ENCODE measurements at regions not wholly inside any gene's neighbourhood (a gene's known extent, or its start where the extent isn't known, plus 50 kb on each side); places are given as distances from the start of the nearest gene placed in this dataset.

DNA sequence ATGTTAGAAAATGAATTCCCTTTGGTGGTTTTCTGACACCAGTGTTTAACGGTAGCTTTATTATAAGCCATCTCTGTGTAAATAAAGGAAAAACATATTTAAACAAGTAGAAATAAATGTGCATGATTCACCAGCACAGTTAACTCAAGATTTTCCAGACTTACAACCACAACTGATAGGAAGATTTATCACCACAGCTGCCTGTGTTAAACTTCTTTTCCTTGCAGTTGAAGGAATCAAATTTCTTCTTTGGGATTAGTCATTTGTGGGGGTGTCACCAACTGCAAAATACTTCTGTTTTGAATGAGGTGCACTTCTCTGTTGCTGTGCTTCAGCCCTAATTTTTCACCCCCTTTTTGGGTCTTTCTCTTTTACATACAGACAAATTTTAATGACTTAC, 128.1 kb upstream of the STK26 start:
- Histone ChIP-seq H3K9me3 (replicated peaks; ENCODE audit: insufficient read depth, low read length) (no peaks in the 10 kb centered on the region), H3K27ac (ENCODE audit: low read length) (no peak overlapping the region), H3K79me2 (ENCODE audit: low read length) (no peaks in the 10 kb centered on the region), H3K4me3 (ENCODE audit: low read length) (no peak overlapping the region), H3K36me3 (replicated peaks; ENCODE audit: insufficient read depth, low read length) (no peaks in the 10 kb centered on the region), H2AFZ (ENCODE audit: low read length) (no peak overlapping the region), H3K4me1 (ENCODE audit: low read length) (no peaks in the 10 kb centered on the region), H3K9ac (ENCODE audit: low read length) (no peak overlapping the region), H3F3A (ENCODE audit: insufficient read depth, low read length) (no peaks in the 10 kb centered on the region), H4K20me1 (ENCODE audit: insufficient read depth, low read length) (no peaks in the 10 kb centered on the region), H3K27me3 (replicated peaks; ENCODE audit: insufficient read depth, low read length) (no peaks in the 10 kb centered on the region), H3K4me2 (ENCODE audit: low read depth, low read length) (no peak overlapping the region), H3K9me2 (replicated peaks; ENCODE audit: insufficient read depth, low read length) (no peaks in the 10 kb centered on the region)
- no peak for DNase-seq
- TF ChIP-seq, protein P1, sequence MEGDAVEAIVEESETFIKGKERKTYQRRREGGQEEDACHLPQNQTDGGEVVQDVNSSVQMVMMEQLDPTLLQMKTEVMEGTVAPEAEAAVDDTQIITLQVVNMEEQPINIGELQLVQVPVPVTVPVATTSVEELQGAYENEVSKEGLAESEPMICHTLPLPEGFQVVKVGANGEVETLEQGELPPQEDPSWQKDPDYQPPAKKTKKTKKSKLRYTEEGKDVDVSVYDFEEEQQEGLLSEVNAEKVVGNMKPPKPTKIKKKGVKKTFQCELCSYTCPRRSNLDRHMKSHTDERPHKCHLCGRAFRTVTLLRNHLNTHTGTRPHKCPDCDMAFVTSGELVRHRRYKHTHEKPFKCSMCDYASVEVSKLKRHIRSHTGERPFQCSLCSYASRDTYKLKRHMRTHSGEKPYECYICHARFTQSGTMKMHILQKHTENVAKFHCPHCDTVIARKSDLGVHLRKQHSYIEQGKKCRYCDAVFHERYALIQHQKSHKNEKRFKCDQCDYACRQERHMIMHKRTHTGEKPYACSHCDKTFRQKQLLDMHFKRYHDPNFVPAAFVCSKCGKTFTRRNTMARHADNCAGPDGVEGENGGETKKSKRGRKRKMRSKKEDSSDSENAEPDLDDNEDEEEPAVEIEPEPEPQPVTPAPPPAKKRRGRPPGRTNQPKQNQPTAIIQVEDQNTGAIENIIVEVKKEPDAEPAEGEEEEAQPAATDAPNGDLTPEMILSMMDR (IDR thresholded peaks at IDR 0.05; ENCODE audit: low read length), result no peak

DNA sequence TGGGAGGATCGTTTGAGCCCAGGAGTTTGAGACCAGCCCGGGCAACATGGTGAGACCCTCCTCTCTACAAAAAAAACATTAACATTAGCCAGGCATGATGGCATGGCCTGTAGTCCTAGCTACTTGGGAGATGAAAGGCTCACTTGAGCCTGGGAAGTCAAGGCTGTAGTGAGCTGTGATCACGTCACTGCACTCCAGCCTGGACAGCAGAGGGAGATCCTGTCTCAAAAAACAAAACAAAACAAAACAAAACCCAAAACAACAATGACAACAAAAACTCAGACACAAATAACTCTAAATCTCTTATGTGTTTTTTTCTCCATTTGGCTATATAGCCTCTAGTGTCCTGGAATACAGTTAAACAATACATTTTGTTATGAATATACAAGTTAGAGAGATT, 127.3 kb upstream of the STK26 start:
- Histone ChIP-seq H3F3A (ENCODE audit: insufficient read depth, low read length) (no peaks in the 10 kb centered on the region), H3K9me2 (replicated peaks; ENCODE audit: insufficient read depth, low read length) (no peaks in the 10 kb centered on the region), H3K27ac (ENCODE audit: low read length) (no peak overlapping the region), H3K79me2 (ENCODE audit: low read length) (no peaks in the 10 kb centered on the region), H2AFZ (ENCODE audit: low read length) (no peak overlapping the region), H3K9me3 (replicated peaks; ENCODE audit: insufficient read depth, low read length) (no peaks in the 10 kb centered on the region), H3K9ac (ENCODE audit: low read length) (no peak overlapping the region), H3K27me3 (replicated peaks; ENCODE audit: insufficient read depth, low read length) (no peaks in the 10 kb centered on the region), H3K4me2 (ENCODE audit: low read depth, low read length) (no peak overlapping the region), H3K36me3 (replicated peaks; ENCODE audit: insufficient read depth, low read length) (no peaks in the 10 kb centered on the region), H3K4me3 (ENCODE audit: low read length) (no peak overlapping the region), H4K20me1 (ENCODE audit: insufficient read depth, low read length) (no peaks in the 10 kb centered on the region), H3K4me1 (ENCODE audit: low read length) (no peaks in the 10 kb centered on the region)
- TF ChIP-seq, protein P1 (IDR thresholded peaks at IDR 0.05; ENCODE audit: low read length), result no peak
- TF ChIP-seq EZH2 (optimal IDR thresholded peaks at IDR 0.05; ENCODE audit: low read depth, low read length) (no peak), EZH2phosphoT487 (IDR thresholded peaks at IDR 0.05; ENCODE audit: low read length) (no peak)
- DNase-seq, result no peak

DNA sequence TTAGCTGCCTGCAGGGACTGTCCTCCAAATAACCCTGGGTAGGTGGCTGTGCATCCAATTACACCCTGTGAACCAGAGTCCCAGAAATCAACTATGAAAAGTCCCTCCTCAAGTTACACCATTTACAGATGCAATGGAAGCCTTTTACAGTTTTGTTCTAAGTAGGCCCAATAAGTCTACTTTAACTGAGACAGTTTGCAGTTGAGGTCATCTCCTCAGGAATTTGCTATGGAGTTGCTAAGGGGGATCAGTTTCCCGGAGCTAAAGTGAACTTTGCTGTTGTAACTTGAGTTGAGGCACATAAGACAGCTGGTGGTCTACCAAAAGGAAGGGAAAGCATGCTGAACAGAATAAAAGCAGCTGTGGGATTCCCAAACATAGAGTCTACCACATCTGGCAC, 121.6 kb upstream of the STK26 start:
- TF ChIP-seq EZH2 (optimal IDR thresholded peaks at IDR 0.05; ENCODE audit: low read depth, low read length) (no peak), EZH2phosphoT487 (IDR thresholded peaks at IDR 0.05; ENCODE audit: low read length) (no peak)
- TF ChIP-seq, protein P1 (IDR thresholded peaks at IDR 0.05; ENCODE audit: low read length), result no peak
- Histone ChIP-seq H3K9me2 (replicated peaks; ENCODE audit: insufficient read depth, low read length) (no peaks in the 10 kb centered on the region), H3K4me2 (ENCODE audit: low read depth, low read length) (no peak overlapping the region), H3K79me2 (ENCODE audit: low read length) (no peaks in the 10 kb centered on the region), H3K9ac (ENCODE audit: low read length) (no peak overlapping the region), H4K20me1 (ENCODE audit: insufficient read depth, low read length) (no peaks in the 10 kb centered on the region), H3K4me1 (ENCODE audit: low read length) (no peaks in the 10 kb centered on the region), H3F3A (ENCODE audit: insufficient read depth, low read length) (no peaks in the 10 kb centered on the region), H3K27ac (ENCODE audit: low read length) (no peak overlapping the region), H3K36me3 (replicated peaks; ENCODE audit: insufficient read depth, low read length) (no peaks in the 10 kb centered on the region), H3K4me3 (ENCODE audit: low read length) (no peak overlapping the region), H3K27me3 (replicated peaks; ENCODE audit: insufficient read depth, low read length) (no peaks in the 10 kb centered on the region), H3K9me3 (replicated peaks; ENCODE audit: insufficient read depth, low read length) (no peaks in the 10 kb centered on the region), H2AFZ (ENCODE audit: low read length) (no peak overlapping the region)
- no peak for DNase-seq
